Activated T-helper 2 cell treated with anti-CD3 and anti-CD28 coated beads, Interferon-gamma antibody, Interleukin-2, Interleukin-4, amounts not matched to agents 10 μg/mL and 5 μg/mL and 100 μg/mL, durations not matched to agents 14 hours and 24 hours and 36 hours (primary cell): ENCODE measurements at regions not wholly inside any gene's neighbourhood (a gene's known extent, or its start where the extent isn't known, plus 50 kb on each side); places are given as distances from the start of the nearest gene placed in this dataset.
"Not testable (repeated sequence)": the region's sequence is repeated elsewhere in the genome, so short reads cannot be mapped to it uniquely, and the experiment has no call there.

ENCODE experiments used
- DNase-seq: peaks from one replicate; pipeline ENCODE4 v3.0.0; 2021; ENCODE audit warnings: low spot score
- H3K27ac Mint-ChIP-seq: one replicate; pipeline ENCODE4 v1.8.0; 2021; ENCODE audit warnings: mixed read lengths
- H3K27me3 Mint-ChIP-seq: one replicate; pipeline ENCODE4 v1.8.0; 2021; ENCODE audit warnings: low read depth, mixed read lengths
- H3K36me3 Mint-ChIP-seq: one replicate; pipeline ENCODE4 v1.8.0; 2021; ENCODE audit warnings: low read depth, mixed read lengths
- H3K4me1 Mint-ChIP-seq: one replicate; pipeline ENCODE4 v1.8.0; 2021; ENCODE audit warnings: low read depth, mixed read lengths
- H3K4me3 Mint-ChIP-seq: one replicate; pipeline ENCODE4 v1.8.0; 2021; ENCODE audit warnings: low read depth, mild to moderate bottlenecking, moderate library complexity, mixed read lengths
- H3K9me3 Mint-ChIP-seq: one replicate; pipeline ENCODE4 v1.8.0; 2021; ENCODE audit warnings: mixed read lengths
- intact Hi-C: fragments of 100-400 bp; cut with micrococcal nuclease; formaldehyde crosslinking; loops from one replicate; pipeline ENCODE4 v1.15.1; 2023

DNA sequence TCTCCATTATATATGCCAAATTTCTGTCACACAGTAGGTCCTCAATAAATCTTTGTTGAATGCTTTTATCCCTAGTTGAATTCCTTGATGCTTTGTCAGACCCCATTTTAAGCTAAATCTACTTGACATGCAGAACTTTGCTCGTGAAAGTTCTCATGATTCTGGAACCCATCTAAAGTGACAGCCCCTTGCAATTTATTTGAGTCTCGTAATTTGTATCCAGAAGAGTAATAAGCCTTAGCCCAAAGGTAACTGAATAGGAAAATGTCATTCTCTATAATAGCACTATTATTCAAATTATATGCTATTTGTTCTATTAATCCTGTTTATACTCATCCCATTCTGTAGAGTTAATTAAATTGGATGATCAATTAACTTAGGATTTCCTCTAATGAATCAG is 466.6 kb upstream of the OLFM3 start:
- no peak overlapping the region for H3K4me3 Mint-ChIP-seq
- no peak for DNase-seq
- H3K36me3 Mint-ChIP-seq: no peaks in the 10 kb centered on the region
- no peak overlapping the region for H3K27ac Mint-ChIP-seq
- H3K27me3 Mint-ChIP-seq: no peaks in the 10 kb centered on the region
- no peaks in the 10 kb centered on the region for H3K4me1 Mint-ChIP-seq
- H3K9me3 Mint-ChIP-seq: no peaks in the 10 kb centered on the region
- intact Hi-C loops: no loop called here

DNA sequence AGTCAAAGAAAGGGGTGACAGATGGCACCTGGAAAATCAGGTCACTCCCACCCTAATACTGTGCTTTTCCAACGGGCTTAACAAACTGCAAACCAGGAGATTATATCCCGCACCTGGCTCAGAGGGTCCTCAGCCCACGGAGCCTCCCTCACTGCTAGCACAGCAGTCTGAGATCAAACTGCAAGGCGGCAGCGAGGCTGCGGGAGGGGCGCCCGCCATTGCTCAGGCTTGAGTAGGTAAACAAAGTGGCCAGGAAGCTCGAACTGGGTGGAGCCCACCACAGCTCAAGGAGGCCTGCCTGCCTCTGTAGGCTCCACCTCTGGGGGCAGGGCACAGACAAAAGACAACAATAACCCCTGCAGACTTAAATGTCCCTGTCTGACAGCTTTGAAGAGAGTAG is 445.6 kb upstream of the OLFM3 start:
- intact Hi-C loops, H3K27ac Mint-ChIP-seq, H3K4me1 Mint-ChIP-seq, H3K36me3 Mint-ChIP-seq, H3K27me3 Mint-ChIP-seq, DNase-seq, H3K4me3 Mint-ChIP-seq: not testable (repeated sequence)
- peaks cover 21% of the 10 kb centered on the region for H3K9me3 Mint-ChIP-seq

DNA sequence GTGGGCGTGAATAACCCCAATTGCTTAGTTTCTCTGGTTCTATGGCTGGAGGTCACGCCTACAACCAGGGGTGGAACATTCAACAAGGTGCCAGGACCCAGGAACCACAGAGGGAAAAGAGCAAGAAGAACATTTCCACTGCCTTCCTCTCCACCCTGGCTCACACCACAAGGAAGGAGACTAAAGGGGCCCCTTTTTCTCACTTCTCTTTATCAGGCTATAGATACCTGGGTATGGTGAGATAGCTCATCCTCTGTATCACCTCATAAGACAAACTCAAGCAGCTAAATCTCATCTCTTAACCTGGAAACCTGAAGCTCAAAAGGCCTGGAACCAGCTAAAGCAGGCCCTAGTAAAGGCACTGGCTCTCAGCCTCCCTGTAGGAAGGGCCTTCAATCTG is 438.8 kb upstream of the OLFM3 start:
- intact Hi-C loops: no loop called here
- H3K9me3 Mint-ChIP-seq: peaks cover 2% of the 10 kb centered on the region

DNA sequence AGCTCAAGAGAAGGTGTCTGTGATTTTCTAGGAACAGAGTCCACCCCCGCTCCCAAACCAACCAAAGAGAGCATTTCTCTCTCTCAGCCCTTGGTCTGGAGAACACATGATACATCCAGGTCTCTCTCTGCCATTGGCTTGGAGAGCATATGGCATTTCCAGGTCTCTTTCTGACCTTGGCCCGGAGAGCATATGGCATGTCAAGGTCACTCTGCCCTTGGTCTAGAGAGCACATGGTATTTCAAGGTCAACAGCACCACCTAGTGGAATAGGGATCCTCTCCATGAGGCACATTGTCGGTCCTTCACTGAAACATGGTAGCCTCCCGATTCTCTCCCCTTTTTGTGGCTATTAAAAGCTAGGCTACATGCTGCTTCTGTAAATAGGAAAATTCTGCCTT is 437.7 kb upstream of the OLFM3 start:
- DNase-seq: no peak
- no peak overlapping the region for H3K27ac Mint-ChIP-seq
- no peaks in the 10 kb centered on the region for H3K9me3 Mint-ChIP-seq
- no peaks in the 10 kb centered on the region for H3K27me3 Mint-ChIP-seq
- intact Hi-C loops: loop anchor here (5.0 kb wide), 1 partner anchor 912 kb away; no protein-coding TSS in a partner anchor
- no peaks in the 10 kb centered on the region for H3K36me3 Mint-ChIP-seq
- H3K4me1 Mint-ChIP-seq: no peaks in the 10 kb centered on the region
- H3K4me3 Mint-ChIP-seq: no peak overlapping the region

More for the DNA sequence above, 438.8 kb upstream of the OLFM3 start:
- H3K27ac Mint-ChIP-seq: no peak overlapping the region
- DNase-seq: no peak
- no peaks in the 10 kb centered on the region for H3K36me3 Mint-ChIP-seq
- no peaks in the 10 kb centered on the region for H3K27me3 Mint-ChIP-seq
- H3K4me3 Mint-ChIP-seq: no peak overlapping the region
- no peaks in the 10 kb centered on the region for H3K4me1 Mint-ChIP-seq

DNA sequence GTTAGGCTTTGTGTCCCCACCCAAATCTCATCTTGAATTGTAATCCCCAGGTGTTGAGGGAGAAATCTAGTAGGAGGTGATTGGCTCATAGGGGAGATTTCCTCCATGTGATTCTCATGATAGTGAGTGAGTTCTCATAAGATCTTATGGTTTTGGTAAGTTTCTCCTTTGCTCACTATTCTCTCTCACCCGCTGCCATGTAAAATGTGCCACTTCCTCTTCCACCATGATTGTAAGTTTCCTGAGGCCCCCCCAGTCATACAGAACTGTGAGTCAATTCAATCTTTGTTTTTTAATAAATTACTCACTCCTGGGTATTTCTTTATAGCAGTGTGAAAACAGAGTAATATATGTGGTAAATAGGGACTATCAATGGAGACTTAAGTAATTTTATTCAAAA is 434.5 kb upstream of the OLFM3 start:
- Mint-ChIP-seq H3K9me3 (no peaks in the 10 kb centered on the region), H3K4me3 (no peak overlapping the region), H3K36me3 (no peaks in the 10 kb centered on the region), H3K27ac (no peak overlapping the region), H3K4me1 (no peaks in the 10 kb centered on the region), H3K27me3 (no peaks in the 10 kb centered on the region)
- intact Hi-C loops: loop anchor here (5.0 kb wide), 1 partner anchor 909 kb away; no protein-coding TSS in a partner anchor
- no peak for DNase-seq

DNA sequence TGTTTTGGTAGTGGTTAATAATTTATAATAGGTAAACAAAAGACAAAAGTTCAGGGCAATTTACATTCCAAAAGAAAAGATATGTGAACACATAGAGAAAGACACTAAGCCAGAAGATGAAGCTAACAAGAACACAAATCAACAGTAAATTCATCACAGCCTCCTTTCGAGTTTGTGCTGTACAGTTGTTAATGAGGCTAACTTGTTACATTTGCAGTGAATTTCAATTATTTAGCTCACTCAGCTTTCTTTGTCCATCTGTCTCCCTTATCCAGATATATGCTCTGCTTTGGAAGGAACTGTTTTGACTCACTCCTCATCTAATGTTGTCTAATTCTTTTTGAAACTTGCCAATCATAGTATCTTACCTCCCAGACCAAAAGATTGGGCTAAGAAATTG is 423.3 kb upstream of the OLFM3 start:
- Mint-ChIP-seq H3K27ac (no peak overlapping the region), H3K4me1 (no peaks in the 10 kb centered on the region), H3K9me3 (no peaks in the 10 kb centered on the region), H3K27me3 (no peaks in the 10 kb centered on the region), H3K36me3 (no peaks in the 10 kb centered on the region), H3K4me3 (no peak overlapping the region)
- intact Hi-C loops: no loop called here
- DNase-seq: no peak
